ENCODE measurements at regions not wholly inside any gene's neighbourhood (a gene's known extent, or its start where the extent isn't known, plus 50 kb on each side); places are given as distances from the start of the nearest gene placed in this dataset.
"Not testable (repeated sequence)": the region's sequence is repeated elsewhere in the genome, so short reads cannot be mapped to it uniquely, and the experiment has no call there.

DNA sequence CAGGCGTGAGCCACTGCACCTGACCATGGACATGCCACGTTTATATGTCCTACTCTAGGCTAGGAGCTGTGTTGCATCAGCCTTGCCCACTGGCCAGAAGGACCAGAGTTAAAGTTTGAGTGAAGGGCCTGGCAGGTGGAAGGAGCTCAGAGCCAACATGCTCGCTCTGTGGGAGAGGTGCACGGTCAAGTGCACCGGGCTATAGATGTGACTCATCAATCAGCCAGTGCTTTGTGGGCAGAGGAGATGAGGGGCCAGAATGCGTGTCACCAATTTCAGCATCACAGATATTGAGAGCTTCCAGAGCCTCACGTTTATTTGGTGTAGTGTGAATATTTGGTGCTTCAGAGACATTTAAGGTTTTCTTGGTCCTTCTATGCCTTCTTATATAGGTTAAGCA lies 137.3 kb upstream of the KBTBD8 start:
- DNase-seq: no peak

DNA sequence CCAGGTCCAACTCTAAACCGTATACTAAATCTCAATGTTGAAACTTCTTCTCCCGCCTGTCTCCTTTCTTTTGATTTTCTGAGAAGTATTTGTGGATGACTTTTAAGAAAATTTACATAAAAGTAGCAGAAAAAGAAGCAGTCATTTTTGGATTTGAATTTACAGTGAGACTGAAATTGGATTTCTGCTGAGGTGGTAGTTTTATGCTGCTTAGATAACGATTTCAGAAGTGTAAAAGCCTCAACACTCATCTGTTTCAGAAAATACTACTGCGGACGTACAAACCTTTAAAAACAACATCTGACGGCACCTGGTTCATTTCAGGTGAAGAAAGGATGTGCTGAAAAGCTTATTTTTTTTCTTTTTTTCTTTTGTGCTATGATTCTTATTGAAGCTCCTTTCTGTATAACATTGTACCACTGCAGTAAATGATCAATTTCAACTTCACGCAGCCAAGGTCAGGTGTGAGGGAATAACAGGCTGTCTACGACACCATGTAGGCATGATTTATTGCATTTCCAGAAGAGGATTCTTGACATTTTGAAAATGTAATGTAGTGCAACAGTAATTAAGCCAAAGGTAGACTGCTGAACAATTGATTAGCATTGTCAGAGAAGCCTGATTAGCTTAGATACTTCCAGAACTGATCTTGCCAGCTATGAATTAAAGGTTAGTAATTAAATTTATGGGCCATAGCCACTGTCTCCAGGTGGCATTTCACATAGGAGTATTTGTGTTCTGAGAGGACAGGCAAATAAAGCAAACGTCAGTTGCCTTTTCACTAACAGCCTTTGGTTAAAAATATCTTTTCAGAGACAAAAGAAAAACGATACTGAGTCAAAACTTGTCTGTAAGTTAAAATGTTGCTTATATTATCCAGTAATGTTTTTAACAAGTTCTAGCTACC lies 134.6 kb upstream of the KBTBD8 start:
- no peak for DNase-seq

DNA sequence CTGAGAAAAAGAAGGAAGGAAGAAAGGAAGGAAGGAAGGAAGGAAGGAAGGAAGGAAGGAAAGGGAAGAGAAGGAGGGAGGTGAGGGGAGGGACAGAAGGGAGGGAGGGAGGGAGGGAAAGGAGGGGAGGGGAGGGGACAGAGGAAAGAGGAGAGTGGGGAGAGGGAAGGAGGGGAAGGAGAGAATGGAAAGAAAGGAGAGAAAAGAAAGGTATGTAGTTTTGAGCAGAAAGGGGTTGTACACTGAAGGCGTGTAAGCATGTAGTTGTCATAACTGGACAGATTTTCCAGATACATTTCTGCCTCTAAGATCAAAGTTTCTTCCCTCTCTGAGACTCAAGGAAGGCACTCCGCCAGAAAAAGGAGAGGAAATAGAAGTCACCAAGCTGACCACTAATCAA lies 113.4 kb upstream of the KBTBD8 start:
- no peak for DNase-seq

DNA sequence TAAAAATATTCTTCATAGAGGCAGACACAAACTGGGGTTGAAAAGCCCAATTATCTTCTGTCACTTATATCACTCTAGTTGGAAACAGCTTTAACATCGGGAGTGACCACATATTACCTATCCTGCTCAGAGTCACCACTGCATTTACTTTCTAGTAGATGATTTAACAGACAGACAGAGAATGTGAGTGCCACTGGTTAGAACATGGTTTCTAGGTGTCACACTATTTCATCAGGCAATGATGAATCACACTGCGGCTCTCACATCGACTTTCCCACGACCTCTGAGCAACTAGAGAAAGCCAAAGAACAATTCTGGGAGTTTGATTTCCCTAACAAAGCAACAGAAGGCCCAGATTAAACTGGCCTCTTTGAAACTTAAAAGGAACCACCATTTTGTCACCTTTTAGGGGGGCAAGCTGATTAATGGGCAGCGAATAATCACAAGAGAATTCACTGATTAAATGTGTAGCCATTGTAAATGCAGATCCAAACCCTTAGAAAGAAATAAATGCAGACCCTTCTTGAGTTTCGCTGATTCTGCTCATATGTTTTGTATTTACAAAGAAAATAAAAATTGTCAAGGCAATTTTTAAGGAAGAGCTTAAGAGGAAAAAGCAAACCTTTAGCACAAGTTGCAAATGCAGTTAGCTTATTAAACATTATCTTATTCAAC lies 112.6 kb upstream of the KBTBD8 start:
- DNase-seq: no peak

DNA sequence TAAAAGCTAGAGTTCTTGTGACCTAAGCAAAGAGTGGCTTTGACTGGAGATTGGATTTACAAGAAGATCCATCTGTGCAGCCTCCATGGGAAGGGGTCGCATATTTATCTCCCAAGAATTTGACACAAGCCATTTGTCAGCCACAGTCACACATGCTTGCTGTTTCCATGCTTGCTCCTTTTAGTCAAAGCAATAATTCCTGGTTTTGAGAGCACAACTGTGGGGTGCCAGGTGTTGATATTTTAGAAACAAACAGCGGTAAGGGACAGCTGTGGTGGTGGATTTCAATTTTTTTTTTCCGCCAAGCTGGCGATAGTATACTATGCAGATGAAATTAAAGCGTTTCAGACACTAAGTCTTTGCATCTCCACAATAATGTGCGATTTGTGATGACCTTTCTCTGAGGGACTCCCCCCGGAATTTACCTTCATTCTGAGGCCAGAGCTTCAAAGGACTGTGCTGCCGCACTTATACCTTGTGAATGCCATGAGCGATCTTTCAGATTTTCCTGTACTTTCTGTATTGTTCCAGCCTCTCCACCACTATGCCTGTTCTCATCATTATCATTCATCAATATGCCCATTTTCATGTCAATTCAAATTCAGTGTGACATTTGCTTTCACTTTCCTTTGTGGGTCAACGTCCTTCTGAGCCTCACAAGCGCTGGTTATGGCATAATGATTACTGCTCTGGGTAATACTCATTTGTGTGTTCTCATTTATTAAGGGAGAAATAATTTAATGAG lies 108.2 kb upstream of the KBTBD8 start:
- DNase-seq: no peak

DNA sequence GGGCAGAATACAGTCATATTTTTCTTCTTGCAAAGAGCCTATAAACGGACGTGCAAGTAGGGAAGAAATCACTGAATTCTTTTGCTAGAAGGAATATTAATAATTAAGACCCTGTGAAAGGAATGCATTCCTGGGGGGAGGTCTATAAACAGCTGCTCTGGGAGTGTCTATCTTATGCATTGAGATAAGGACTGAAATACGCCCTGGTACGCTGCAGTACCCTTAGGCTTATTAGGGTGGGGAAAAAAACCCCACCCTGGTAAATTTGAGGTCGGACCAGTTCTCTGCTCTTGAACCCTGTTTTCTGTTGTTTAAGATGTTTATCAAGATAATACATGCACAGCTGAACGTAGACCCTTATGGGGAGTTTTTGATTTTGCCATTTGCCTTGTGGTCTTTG lies 100.0 kb upstream of the KBTBD8 start:
- DNase-seq: no peak

DNA sequence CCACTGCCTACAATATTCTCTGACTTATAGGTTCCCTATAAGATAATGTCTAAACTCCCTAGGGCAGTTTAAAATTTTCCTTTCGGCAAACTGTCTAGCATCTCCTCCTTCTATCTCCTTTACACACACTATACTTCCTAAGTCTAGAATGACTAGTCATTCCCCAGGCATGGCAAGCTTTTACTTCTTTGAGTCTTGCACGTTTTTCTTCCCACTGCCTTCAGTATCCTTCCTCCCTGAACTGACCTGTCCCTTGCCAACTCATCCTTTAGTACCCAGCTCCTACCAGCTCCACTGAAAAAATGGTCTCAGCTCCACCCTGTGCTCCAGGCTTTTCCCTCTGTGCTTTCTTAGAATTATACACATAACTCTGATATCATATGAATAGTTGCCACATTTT lies 93.8 kb upstream of the KBTBD8 start:
- no peak for DNase-seq

DNA sequence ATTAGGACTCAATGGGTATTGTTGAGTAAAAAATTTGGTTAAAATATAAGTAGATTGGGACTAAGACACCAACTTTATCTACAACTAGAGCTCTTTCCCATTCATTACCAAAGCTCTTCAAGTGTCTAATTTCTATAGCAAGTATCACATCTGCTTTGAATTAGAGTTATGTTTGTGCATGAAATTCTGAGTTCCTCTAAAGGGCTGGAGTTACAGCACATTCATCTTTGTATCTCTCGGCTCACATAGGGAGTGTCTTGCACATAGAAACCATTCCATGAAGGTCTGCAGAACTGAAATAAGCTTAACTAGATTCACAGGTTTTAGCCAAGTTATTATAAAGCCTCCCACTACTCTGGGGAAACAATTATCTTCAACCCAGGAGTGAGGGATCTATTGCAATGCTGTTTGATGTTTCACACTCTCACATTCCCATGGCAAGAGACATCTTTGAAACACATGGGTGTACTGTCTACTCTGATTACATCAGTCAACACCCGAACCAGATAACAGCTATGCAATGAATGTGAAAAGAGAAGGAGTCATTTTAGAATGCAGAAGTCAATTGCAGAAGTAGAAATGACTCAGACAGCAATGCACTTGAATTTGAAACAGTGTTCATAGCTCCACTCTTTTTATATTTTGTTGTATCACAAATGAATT lies 93.1 kb upstream of the KBTBD8 start:
- DNase-seq: no peak

DNA sequence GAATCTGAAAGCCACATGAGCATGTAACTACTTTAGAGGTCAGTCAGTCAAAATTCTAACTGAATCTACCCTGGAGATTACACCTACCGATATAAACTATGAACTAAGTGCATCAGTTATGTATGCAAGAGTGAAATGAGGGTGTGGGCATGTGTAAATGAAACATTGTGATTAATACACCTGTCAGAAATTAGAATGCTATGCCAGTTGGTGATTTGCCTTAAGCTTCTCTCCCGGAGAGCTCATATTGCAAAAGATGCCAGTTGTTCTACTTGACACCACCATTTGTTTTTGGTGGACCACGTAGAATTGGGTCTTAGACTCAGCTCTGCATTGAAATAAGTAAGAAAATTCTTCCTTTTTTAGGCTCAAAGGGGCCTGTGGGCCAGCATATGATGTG lies 91.0 kb upstream of the KBTBD8 start:
- DNase-seq: no peak

DNA sequence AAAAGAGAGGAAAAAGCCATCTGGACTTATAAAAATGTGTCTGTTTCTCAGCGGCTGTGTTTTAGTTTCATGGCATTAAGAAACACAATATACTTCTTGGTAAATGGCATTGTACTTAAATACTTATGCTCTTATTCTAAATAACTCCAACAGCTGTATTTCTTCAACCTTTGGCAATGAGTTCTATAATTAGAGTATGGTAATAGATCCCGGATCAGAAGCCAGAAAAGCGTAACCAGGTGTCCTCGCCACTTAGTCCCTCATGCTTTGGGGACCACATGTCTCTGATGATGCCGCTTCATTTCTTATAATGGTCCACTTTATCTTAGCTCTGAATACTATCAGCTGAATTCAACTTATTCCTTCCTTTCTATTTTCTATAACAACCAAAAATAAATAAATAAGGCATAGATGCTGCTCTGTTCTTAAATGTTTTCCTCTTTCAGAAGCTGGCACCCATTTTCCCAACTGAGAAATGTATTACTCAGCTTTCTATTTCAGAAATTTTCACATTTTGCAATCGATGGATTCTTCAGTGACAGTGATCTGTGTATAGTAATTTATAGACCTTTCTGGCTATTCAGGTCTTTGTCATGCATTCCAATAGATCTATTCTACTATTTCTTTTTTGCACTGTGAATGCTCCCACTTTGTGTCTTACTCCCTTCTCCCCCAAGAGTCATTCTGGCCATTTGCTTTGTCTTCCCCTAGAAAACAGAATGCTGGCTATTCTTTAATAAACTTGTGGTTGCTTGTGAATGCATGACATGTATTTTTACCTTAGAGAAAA lies 87.6 kb upstream of the KBTBD8 start:
- DNase-seq: no peak

DNA sequence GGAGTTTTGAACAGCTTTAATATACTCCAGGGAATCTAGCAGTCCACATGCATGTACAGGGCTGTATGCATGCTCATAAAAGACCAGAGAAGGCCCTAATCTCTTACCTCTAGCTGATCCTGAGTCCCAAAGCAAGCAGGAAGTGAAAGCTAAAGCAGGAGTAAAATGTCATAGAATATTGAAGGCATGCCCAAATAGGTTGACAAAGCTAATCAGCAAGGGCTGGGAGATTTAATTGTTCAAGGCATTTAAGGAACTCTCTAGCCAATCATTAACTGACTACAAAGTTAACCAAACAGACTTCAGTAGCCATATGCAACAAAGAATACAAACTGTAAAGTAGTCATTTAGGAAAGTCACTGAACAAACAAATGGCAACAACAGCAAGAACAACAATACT lies 85.8 kb upstream of the KBTBD8 start:
- no peak for DNase-seq

DNA sequence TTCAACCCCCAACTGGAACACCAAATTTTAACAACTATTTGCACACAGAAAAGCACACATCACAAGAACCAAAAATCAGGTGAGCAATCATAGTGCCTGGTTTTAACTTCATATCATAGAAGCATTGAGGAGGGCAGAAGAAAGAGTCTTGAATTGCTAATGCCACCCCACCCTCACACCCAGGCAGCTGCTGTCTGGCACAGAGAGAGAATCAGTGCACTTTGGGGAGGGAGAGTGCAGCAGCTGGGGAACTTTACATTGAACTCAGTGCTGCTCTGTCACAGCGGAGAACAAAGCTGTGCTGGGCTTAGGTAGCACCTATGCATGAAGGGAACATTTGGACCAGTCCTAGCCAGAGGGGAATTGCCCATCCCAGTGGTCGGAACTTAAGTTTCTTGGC lies 76.0 kb upstream of the KBTBD8 start:
- no peak for DNase-seq

DNA sequence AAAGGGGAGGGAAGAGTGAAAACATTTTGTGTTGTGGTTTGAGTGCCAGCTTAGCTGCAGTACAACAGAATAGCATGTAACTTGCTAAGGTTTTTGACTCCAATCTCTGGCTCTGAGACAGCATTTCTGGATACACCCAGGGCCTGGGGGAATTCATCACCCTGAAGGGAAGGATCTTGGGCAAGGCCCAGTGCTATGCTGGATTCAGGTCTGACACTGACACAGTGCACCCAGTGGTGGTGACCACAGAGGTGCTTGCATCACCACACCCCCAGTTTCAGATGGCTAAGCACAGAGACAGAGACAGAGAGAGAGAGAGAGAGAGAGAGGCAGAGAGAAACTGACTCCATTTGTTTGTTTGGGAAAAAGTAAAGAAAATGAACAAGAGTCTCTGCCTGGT lies 74.1 kb upstream of the KBTBD8 start:
- no peak for DNase-seq

DNA sequence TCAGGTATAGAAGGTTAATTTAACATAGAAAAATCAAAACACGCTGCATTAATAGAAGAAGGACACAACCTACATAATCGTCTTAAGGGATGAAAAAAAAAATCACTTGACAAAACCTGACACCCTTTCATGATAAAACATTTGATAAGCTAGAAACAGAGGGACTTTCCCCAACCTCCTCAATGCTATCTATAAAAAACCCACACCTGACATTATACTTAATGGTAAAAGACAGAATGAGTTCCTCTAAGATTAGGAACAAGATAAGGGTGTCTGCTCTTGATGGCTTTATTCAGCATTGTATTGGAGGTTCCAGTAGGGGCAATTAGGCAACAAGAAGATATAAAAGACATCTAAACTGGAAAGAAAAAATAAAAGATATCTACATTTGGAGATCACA lies 69.9 kb upstream of the KBTBD8 start:
- DNase-seq: no peak

DNA sequence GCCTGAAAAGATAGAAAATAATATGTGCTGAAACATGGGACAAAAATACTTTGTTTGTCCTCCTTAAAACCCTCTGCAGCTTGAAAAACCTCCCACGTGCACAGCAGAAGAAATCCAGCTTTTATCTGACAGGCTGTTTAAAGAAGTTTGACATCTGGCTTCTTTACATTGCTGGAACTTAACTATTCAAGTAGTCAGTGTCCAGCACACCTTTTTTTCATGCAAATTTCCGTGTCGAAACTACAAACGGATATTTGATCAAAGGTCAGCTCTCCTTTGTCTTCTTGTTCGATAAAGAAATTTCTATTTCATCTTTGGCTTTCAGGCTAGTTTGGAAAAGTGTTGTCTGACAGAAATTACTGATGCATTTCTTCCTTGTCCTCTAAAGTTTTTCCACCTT lies 66.8 kb upstream of the KBTBD8 start:
- no peak for DNase-seq

DNA sequence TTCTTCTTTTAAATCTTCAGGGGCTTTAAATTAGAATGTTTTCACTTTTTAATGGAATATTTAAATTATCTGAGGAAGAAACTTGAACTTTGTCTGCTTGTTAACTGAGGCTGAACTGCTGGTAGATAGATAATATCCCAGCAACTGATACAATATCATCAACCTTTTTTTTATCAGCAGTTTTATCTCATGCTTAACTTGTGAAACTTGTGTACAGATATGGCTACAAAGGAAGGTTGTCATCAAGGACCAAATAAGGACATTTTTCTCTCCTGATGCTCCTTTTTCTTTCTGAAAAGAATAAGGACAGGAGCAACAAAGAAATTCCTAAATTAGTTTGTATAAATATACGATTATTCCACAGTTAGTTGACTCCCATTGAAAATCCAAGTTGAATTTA lies 66.4 kb upstream of the KBTBD8 start:
- no peak for DNase-seq

DNA sequence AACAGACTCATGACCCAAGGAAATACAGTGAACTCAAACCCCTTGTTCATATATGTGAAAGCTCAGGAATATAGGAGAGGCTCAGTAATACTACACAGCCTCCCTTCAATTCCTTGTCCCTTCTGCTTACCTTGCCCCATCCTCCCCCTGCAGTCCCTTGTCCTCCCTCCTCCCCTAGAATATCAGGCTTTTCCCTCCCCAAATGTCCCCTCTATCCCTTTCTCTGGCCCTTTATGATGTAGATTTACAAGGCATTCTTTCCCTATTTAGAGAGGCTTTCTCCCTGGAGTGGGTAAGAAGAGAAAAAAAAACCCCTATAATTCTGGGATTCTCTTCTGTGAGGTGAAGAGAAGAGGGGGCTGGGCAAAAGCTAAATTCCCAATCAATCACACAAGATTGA lies 64.9 kb upstream of the KBTBD8 start:
- DNase-seq: no peak

DNA sequence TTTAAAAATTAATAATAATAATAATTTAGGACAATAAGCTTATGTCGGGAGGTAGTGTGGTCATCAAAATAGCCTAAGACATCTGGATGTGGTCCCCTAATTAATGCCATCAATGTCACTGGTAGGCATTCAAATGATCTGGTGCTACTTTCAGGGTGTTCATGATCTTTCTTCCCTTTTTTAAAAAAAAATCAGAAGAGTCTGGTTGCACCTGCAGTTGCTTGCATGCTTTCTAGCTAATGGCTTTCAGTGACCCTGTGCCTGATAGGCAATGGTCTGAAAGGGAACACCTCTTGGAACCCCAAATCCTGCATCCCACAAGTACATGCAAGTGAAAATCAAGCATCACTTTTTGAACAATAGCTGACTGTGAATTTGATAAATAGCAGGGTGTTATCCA lies 64.1 kb upstream of the KBTBD8 start:
- DNase-seq: no peak

DNA sequence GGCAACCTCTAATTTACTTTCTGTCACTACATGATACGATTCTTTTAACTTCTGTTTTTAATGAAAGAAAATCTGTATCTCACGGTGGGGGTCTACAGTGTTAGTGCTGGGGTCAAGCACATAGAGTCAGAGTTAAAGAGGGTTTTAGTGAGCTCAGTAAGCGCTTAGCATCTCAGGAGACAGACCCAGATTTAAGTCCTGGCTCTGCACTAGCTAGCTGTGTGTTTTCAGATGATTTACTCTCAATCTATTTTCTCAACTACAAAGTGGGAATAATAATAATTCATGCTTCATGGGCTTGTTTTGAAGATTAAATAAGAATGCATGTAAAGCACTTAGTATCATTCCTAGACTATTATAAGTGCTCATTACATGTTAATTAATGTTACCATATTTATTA lies 63.4 kb upstream of the KBTBD8 start:
- no peak for DNase-seq

DNA sequence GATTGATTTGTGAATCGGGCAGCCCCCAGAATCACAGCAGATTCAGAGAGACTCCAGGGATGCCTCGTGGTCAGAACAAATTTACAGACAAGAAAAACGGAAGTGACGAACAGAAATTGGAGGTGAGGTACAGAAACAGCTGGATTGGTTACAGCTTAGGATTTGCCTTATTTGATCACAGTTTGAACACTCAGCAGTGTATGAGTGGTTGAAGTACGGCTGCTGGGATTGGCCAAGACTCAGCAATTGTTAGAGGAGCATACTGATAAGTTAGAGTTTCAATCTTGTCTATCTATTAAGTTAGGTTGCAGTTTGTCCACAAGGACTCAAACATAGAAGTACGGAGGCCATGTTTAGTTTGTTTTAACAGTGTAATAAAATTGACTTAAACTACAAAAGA lies 61.1 kb upstream of the KBTBD8 start:
- not testable (repeated sequence) for DNase-seq

DNA sequence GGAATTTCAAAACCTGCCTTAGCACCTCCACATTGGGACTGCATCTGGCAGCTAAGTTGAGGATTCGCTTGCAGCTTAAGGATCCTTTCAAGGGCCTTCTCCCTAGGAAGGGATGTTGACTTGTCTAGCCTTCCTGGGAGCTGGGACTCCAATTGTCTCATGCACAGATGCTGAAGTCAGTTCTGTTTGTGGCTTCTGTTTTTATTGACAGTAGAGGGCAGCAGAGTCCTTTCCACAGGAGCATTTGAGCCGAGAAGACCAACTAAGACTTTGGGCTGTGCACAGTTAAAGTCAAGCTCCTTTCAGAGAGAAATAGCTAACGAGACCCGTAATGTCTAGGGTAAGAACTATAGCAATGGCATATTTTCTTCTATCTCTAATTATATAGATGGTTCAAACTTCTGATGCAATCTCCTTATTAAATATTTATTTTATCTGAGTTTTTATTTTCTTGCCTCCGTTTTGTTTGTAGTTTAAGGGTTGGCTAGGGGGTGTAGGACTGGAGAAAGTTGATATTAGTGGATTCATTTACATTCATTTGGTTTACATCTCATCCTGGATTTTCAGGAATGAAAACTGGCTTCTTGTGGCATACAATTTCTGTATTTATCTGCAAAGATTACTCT lies 59.7 kb upstream of the KBTBD8 start:
- peak; percentile 31 for DNase-seq

DNA sequence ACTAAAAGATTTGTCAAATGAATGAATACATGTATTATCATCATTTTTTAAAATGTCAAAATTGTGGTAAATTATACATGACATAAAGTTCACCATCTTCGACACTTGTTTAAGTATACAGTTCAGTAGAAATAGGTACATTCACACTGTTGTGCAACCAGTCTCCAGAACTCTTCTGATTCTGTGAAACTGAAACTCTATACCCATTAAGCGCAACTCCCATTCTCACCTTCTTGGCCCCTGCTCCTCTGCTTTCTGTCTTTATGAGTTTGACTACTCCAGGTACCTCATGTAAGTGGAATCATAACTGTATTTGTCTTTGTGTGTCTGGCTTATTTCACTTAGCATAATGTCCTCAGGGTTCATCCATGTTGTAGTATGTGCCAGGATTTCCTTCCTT lies 50.1 kb upstream of the KBTBD8 start:
- DNase-seq: no peak
